GM12865 (cell line): ENCODE measurements at regions not wholly inside any gene's neighbourhood (a gene's known extent, or its start where the extent isn't known, plus 50 kb on each side); places are given as distances from the start of the nearest gene placed in this dataset.
A peak's percentile ranks its signal among the peaks of the same experiment; 100 is the strongest.

Source experiments
- DNase-seq: peaks from one replicate; pipeline ENCODE4 v3.0.0; 2010; ENCODE audit warnings: low read depth
- H3K4me3 ChIP-seq: 2 replicates; pipeline ENCODE4 v1.5.1; 2011; ENCODE audit warnings: mild to moderate bottlenecking, low read depth, low read length, control low read depth
- TF ChIP-seq, protein P1 (sequence below): IDR thresholded peaks from 2 replicates; pipeline ENCODE4 v1.5.1; 2011; ENCODE audit warnings: low read length, control low read depth, low read depth, inconsistent platforms; ENCODE audit not compliant: insufficient read depth; ENCODE audit errors: missing control alignments

DNA sequence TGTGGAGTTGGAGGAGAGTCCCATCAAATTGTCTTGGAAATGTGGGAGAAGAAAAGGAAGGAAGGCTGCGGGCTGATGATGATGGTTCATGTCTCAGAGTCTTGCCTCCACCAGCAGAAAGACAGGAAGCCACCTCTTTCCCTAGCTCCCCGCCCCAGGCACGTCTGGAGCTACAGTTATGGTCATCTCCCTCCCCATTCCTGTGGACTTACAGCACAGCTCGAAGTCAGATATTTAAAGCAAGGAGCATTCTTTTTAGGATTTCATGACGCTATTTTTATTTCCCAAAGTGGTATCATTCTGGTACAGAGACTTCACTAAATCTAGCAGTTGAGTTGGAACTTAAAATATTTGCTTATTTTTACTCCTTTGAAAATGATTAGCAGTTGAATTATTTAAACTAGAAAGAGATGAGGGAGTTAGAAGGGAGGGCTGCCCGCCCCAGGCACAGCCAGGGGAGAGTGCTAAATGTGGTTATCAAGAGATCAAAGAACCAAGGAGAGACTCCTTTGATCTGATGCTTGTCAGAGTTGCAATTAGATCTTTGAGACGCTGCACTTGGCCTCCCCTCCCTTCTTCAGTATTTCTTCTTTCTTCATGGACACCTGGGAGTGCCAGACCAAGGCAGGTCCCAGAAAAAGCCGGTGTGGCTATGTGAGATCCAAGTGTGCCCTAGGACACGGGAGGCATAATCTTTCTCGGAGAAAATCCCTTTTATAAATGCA is 199.9 kb upstream of the SOX4 start:
- no peak overlapping the region for H3K4me3 ChIP-seq
- DNase-seq = no peak
- TF ChIP-seq, protein P1, sequence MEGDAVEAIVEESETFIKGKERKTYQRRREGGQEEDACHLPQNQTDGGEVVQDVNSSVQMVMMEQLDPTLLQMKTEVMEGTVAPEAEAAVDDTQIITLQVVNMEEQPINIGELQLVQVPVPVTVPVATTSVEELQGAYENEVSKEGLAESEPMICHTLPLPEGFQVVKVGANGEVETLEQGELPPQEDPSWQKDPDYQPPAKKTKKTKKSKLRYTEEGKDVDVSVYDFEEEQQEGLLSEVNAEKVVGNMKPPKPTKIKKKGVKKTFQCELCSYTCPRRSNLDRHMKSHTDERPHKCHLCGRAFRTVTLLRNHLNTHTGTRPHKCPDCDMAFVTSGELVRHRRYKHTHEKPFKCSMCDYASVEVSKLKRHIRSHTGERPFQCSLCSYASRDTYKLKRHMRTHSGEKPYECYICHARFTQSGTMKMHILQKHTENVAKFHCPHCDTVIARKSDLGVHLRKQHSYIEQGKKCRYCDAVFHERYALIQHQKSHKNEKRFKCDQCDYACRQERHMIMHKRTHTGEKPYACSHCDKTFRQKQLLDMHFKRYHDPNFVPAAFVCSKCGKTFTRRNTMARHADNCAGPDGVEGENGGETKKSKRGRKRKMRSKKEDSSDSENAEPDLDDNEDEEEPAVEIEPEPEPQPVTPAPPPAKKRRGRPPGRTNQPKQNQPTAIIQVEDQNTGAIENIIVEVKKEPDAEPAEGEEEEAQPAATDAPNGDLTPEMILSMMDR = no peak

DNA sequence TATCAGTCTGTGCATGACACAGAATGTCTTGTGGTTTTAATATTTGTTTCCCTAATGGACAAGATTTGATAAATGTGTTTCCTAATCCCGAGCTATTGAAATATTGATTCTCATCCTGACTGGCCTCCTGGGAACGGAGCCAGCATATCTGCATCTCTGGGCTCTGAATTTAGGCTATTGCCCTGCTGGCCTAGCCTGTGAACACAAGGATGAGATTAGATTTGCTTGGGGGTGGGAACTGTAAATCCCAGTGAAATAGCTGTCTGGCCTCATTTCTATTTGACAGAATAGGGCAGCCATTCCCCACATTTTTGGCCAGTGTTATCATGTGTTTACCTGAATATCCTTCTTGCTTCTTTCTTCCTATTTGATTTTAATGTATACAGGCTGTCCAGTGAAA is 198.4 kb upstream of the SOX4 start:
- TF ChIP-seq, protein P1 = no peak
- DNase-seq = no peak

DNA sequence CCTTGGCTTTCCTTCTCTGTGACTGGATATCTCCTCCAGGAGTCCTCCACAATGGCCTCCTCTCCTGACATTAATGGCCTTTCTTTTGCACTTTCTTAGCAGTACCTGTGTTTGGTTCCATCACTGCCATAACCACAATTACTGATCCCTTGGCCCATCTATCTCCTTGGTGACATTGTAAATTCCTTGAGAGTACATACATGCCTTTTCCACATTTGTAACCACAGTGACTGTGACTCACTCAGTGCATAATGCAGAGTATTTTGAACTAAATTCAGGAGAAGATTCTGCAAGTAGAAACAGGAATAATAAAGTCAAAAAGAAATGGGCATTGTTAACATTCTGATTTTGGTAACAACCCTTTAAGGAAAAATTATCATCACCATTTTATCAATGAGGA is 197.2 kb upstream of the SOX4 start:
- no peak overlapping the region for H3K4me3 ChIP-seq
- DNase-seq = no peak
- TF ChIP-seq, protein P1 = no peak

More for the DNA sequence above, 198.4 kb upstream of the SOX4 start:
- no peak overlapping the region for H3K4me3 ChIP-seq

DNA sequence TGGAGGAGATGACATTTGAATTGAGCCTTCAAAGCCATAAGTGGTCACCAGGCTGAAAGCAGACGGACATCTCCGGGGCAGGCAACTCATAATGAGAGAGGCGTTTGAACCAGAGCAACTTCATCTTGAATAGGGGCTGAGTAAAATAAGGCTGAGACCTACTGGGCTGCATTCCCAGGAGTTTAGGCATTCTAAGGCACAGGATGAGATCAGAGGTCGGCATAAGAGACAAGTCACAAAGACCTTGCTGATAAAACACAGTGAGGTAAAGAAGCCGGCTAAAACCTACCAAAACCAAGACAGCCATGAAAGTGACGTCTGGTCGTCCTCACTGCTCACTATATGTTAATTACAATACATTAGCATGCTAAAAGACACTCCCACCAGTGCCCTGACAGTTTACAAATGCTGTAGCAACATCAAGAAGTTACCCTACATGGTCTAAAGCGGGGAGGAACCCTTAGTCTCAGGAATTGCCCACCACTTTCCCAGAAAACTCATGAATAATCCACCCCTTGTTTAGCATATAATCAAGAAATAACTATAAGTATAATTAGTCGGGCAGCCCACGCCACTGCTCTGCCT is 194.7 kb upstream of the SOX4 start:
- TF ChIP-seq, protein P1 = no peak
- DNase-seq = no peak
- no peak overlapping the region for H3K4me3 ChIP-seq

DNA sequence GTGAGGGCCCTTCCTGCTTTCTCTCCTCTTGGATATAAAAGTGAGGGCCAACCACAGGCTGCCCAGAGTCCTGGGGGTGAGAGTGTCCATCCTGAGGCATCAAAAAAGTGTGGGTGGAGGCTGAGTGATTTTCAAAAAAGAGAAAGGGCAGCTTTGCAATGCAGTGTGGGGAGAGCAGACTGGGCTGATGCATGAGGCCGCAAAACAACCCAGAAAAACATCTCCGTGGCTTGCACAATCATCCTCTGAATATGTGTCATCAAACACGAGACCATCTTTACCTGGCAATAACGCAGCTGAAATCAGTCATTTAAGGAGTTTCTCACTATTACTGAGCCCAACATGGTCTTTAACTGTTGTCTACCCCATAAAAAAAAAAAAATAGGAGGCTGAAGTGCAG is 191.2 kb upstream of the SOX4 start:
- TF ChIP-seq, protein P1 = no peak
- peak; percentile 63 for DNase-seq
- no peak overlapping the region for H3K4me3 ChIP-seq

DNA sequence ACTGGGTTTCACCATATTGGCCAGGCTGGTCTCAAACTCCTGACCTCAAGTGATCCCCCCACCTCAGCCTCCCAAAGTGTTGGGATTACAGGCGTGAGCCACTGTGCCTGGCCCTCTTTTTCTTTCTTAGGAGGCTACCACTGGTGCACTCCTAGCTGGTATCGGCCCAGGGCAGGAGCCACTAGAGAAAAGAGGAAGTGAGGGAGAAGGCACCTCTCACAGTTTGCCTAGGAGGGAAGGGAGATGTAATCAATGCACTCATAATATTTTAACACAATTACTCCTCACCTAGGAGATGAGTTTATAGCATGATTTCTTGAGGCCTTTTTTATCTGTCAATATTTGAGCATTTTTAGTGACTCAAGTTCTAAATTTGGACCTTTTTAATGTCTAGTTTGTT is 189.0 kb upstream of the SOX4 start:
- peak; percentile 16 for DNase-seq

More for the DNA sequence above, 189.0 kb upstream of the SOX4 start:
- TF ChIP-seq, protein P1 = no peak
- H3K4me3 ChIP-seq = no peak overlapping the region
